GM18909 (cell line): ENCODE measurements at regions not wholly inside any gene's neighbourhood (a gene's known extent, or its start where the extent isn't known, plus 50 kb on each side); places are given as distances from the start of the nearest gene placed in this dataset.

Source experiments
- ATAC-seq: cut with Tn5 transposase; IDR thresholded peaks from one replicate; pipeline ENCODE4 v1.9.1; 2021; ENCODE audit warnings: mild to moderate bottlenecking; ENCODE audit not compliant: unreplicated experiment, poor library complexity

DNA sequence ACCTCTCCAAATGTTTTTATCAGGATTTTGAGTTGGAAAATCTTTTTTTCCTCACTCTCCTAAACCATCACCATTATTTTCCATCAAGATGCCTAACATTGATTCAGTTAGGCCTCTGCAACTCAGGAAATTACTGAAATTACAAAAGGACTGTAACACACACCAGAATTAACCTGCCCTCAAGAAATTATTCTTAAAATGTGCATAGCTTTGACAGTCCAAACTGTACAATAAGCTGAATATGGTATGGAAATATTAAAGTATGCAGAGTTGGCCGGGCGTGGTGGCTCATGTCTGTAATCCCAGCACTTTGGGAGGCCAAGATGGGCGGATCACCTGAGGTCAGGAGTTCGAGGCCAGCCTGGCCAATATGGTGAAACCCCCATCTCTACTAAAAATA is 50.2 kb upstream of the PHLPP1 start:
- no peak for ATAC-seq
